ENCODE measurements at regions not wholly inside any gene's neighbourhood (a gene's known extent, or its start where the extent isn't known, plus 50 kb on each side); places are given as distances from the start of the nearest gene placed in this dataset.

DNA sequence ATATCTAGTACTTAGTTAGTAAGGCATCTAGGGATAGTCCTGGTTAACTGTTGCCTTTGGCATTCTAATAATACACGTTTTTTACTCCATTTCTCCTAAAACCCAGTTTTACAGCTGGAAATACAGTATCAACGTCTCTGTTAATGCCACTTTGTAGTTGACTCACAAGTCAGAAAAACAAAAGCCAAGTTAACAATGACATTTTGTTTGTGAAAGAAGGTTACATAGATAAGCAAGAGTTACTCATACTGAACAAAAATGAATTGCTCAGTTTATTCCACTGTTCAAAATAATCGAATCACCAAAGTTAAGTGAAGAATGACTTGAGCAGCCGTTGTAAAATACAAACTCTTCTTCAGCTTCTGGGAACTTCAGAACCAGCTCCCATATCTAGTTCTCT, 540.3 kb downstream of the ETS1 start:
- no peaks in the 10 kb centered on the region for H3K27me3 ChIP-seq (ENCODE audit: insufficient read depth)
- no peaks in the 10 kb centered on the region for H3K36me3 ChIP-seq (ENCODE audit: insufficient read depth)
- H3K9me2 ChIP-seq (ENCODE audit: insufficient read depth) = no peaks in the 10 kb centered on the region
- TF ChIP-seq NANOG (IDR thresholded peaks at IDR 0.05; ENCODE audit: borderline replicate concordance) (no peak), ZNF331 (CRISPR knock-in tag; IDR thresholded peaks at IDR 0.05; ENCODE audit: low read depth) (no peak), JUNB (IDR thresholded peaks at IDR 0.05; ENCODE audit: unreplicated experiment) (no peak), ZNF114 (CRISPR knock-in tag; IDR thresholded peaks at IDR 0.05) (no peak), CREB1 (CRISPR knock-in tag; IDR thresholded peaks at IDR 0.05; ENCODE audit: low read depth) (no peak), STAT1 (IDR thresholded peaks at IDR 0.05; ENCODE audit: unreplicated experiment) (no peak), POLR2AphosphoS5 (IDR thresholded peaks at IDR 0.05; ENCODE audit: low read depth) (no peak), EZH2phosphoT487 (IDR thresholded peaks at IDR 0.05; ENCODE audit: unreplicated experiment) (no peak), EZH2 (IDR thresholded peaks at IDR 0.05; ENCODE audit: low read depth, unreplicated experiment) (no peak)
- TF ChIP-seq, protein P1, sequence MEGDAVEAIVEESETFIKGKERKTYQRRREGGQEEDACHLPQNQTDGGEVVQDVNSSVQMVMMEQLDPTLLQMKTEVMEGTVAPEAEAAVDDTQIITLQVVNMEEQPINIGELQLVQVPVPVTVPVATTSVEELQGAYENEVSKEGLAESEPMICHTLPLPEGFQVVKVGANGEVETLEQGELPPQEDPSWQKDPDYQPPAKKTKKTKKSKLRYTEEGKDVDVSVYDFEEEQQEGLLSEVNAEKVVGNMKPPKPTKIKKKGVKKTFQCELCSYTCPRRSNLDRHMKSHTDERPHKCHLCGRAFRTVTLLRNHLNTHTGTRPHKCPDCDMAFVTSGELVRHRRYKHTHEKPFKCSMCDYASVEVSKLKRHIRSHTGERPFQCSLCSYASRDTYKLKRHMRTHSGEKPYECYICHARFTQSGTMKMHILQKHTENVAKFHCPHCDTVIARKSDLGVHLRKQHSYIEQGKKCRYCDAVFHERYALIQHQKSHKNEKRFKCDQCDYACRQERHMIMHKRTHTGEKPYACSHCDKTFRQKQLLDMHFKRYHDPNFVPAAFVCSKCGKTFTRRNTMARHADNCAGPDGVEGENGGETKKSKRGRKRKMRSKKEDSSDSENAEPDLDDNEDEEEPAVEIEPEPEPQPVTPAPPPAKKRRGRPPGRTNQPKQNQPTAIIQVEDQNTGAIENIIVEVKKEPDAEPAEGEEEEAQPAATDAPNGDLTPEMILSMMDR (conservative IDR thresholded peaks at IDR 0.05; ENCODE audit: low read depth in 2 of 2) = no peak
- TF ChIP-seq, protein P2, sequence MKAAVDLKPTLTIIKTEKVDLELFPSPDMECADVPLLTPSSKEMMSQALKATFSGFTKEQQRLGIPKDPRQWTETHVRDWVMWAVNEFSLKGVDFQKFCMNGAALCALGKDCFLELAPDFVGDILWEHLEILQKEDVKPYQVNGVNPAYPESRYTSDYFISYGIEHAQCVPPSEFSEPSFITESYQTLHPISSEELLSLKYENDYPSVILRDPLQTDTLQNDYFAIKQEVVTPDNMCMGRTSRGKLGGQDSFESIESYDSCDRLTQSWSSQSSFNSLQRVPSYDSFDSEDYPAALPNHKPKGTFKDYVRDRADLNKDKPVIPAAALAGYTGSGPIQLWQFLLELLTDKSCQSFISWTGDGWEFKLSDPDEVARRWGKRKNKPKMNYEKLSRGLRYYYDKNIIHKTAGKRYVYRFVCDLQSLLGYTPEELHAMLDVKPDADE (IDR thresholded peaks at IDR 0.05) = no peak
- TF ChIP-seq, protein P3, sequence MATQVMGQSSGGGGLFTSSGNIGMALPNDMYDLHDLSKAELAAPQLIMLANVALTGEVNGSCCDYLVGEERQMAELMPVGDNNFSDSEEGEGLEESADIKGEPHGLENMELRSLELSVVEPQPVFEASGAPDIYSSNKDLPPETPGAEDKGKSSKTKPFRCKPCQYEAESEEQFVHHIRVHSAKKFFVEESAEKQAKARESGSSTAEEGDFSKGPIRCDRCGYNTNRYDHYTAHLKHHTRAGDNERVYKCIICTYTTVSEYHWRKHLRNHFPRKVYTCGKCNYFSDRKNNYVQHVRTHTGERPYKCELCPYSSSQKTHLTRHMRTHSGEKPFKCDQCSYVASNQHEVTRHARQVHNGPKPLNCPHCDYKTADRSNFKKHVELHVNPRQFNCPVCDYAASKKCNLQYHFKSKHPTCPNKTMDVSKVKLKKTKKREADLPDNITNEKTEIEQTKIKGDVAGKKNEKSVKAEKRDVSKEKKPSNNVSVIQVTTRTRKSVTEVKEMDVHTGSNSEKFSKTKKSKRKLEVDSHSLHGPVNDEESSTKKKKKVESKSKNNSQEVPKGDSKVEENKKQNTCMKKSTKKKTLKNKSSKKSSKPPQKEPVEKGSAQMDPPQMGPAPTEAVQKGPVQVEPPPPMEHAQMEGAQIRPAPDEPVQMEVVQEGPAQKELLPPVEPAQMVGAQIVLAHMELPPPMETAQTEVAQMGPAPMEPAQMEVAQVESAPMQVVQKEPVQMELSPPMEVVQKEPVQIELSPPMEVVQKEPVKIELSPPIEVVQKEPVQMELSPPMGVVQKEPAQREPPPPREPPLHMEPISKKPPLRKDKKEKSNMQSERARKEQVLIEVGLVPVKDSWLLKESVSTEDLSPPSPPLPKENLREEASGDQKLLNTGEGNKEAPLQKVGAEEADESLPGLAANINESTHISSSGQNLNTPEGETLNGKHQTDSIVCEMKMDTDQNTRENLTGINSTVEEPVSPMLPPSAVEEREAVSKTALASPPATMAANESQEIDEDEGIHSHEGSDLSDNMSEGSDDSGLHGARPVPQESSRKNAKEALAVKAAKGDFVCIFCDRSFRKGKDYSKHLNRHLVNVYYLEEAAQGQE (IDR thresholded peaks at IDR 0.05; ENCODE audit: unreplicated experiment) = no peak
- TF ChIP-seq, protein P4, sequence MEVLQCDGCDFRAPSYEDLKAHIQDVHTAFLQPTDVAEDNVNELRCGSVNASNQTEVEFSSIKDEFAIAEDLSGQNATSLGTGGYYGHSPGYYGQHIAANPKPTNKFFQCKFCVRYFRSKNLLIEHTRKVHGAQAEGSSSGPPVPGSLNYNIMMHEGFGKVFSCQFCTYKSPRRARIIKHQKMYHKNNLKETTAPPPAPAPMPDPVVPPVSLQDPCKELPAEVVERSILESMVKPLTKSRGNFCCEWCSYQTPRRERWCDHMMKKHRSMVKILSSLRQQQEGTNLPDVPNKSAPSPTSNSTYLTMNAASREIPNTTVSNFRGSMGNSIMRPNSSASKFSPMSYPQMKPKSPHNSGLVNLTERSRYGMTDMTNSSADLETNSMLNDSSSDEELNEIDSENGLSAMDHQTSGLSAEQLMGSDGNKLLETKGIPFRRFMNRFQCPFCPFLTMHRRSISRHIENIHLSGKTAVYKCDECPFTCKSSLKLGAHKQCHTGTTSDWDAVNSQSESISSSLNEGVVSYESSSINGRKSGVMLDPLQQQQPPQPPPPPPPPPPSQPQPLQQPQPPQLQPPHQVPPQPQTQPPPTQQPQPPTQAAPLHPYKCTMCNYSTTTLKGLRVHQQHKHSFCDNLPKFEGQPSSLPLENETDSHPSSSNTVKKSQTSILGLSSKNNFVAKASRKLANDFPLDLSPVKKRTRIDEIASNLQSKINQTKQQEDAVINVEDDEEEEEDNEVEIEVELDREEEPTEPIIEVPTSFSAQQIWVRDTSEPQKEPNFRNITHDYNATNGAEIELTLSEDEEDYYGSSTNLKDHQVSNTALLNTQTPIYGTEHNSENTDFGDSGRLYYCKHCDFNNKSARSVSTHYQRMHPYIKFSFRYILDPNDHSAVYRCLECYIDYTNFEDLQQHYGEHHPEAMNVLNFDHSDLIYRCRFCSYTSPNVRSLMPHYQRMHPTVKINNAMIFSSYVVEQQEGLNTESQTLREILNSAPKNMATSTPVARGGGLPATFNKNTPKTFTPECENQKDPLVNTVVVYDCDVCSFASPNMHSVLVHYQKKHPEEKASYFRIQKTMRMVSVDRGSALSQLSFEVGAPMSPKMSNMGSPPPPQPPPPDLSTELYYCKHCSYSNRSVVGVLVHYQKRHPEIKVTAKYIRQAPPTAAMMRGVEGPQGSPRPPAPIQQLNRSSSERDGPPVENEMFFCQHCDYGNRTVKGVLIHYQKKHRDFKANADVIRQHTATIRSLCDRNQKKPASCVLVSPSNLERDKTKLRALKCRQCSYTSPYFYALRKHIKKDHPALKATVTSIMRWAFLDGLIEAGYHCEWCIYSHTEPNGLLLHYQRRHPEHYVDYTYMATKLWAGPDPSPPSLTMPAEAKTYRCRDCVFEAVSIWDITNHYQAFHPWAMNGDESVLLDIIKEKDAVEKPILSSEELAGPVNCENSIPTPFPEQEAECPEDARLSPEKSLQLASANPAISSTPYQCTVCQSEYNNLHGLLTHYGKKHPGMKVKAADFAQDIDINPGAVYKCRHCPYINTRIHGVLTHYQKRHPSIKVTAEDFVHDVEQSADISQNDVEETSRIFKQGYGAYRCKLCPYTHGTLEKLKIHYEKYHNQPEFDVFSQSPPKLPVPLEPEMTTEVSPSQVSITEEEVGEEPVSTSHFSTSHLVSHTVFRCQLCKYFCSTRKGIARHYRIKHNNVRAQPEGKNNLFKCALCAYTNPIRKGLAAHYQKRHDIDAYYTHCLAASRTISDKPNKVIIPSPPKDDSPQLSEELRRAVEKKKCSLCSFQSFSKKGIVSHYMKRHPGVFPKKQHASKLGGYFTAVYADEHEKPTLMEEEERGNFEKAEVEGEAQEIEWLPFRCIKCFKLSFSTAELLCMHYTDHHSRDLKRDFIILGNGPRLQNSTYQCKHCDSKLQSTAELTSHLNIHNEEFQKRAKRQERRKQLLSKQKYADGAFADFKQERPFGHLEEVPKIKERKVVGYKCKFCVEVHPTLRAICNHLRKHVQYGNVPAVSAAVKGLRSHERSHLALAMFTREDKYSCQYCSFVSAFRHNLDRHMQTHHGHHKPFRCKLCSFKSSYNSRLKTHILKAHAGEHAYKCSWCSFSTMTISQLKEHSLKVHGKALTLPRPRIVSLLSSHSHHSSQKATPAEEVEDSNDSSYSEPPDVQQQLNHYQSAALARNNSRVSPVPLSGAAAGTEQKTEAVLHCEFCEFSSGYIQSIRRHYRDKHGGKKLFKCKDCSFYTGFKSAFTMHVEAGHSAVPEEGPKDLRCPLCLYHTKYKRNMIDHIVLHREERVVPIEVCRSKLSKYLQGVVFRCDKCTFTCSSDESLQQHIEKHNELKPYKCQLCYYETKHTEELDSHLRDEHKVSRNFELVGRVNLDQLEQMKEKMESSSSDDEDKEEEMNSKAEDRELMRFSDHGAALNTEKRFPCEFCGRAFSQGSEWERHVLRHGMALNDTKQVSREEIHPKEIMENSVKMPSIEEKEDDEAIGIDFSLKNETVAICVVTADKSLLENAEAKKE (CRISPR knock-in tag; IDR thresholded peaks at IDR 0.05) = no peak
- no peaks in the 10 kb centered on the region for H3K4me1 ChIP-seq (ENCODE audit: insufficient read depth)
- Mint-ChIP-seq H3K36me3 (ENCODE audit: low read depth) (no peaks in the 10 kb centered on the region), H3K27me3 (ENCODE audit: insufficient read depth, low read depth, poor library complexity) (peaks cover 2% of the 10 kb centered on the region), H3K9me3 (no peaks in the 10 kb centered on the region), H3K4me1 (peaks cover 12% of the 10 kb centered on the region), H3K27ac (no peak overlapping the region), H3K4me3 (no peak overlapping the region)
- no peak overlapping the region for H2AFZ ChIP-seq
- H3K4me3 ChIP-seq = no peak overlapping the region
- no peak overlapping the region for H3K27ac ChIP-seq (ENCODE audit: low read depth)
- H3K4me2 ChIP-seq = no peak overlapping the region
- no peaks in the 10 kb centered on the region for H4K20me1 ChIP-seq (replicated peaks; ENCODE audit: insufficient read depth)
- DNase-seq (ENCODE audit: low spot score) (no peak), ATAC-seq (no peak)
- H3F3A ChIP-seq (replicated peaks; ENCODE audit: low read depth) = no peaks in the 10 kb centered on the region
- no peaks in the 10 kb centered on the region for H3K79me2 ChIP-seq (replicated peaks; ENCODE audit: insufficient read depth)

Measured in GM23338 (cell line).